ENCODE measurements at regions not wholly inside any gene's neighbourhood (a gene's known extent, or its start where the extent isn't known, plus 50 kb on each side); places are given as distances from the start of the nearest gene placed in this dataset.

DNA sequence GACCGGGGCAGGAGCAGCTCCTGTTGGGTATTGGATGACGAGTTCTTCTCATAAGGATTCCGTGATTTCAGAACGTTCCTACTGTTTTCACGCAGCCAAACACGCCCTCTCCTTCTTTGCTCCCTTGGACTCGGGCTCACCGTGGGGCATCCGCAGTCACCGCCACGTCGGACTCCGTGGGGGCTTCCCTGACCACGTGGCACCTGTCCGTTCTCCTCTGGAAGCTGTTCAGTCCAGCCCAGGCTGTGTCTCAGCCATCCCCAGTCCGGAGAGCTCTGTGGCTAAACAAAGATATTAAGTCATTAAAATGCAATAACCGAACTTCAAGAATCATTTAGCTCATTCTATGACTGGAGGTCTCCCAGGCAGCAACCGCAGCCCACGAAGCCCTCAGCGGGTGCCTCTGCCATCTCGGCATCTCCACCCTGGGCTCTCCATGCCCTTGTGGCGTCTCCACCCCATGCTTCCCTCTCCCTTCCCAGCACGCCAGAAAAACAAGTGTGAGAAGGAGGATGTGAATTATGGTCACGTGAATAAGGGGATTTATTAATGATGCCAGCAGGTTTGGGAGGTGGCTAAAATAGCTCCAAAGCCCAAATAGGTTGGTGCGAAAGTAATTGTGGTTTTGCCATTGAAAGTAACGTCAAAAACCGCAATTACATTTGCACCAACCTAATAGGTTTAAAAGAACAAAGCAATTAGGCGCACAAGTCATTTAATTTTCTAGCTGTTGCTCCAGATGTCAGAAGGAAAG lies 224.6 kb upstream of the PPP2R2D start:
- H3K27ac Mint-ChIP-seq: no peak overlapping the region
- DNase-seq: no peak
- H3K4me3 Mint-ChIP-seq: no peak overlapping the region
- H3K4me1 Mint-ChIP-seq: no peaks in the 10 kb centered on the region
- no peaks in the 10 kb centered on the region for H3K27me3 Mint-ChIP-seq
- H3K36me3 Mint-ChIP-seq (ENCODE audit: low read depth): no peaks in the 10 kb centered on the region
- intact Hi-C loops (cut with micrococcal nuclease): no loop called here
- H3K9me3 Mint-ChIP-seq: peaks cover under 1% of the 10 kb centered on the region

DNA sequence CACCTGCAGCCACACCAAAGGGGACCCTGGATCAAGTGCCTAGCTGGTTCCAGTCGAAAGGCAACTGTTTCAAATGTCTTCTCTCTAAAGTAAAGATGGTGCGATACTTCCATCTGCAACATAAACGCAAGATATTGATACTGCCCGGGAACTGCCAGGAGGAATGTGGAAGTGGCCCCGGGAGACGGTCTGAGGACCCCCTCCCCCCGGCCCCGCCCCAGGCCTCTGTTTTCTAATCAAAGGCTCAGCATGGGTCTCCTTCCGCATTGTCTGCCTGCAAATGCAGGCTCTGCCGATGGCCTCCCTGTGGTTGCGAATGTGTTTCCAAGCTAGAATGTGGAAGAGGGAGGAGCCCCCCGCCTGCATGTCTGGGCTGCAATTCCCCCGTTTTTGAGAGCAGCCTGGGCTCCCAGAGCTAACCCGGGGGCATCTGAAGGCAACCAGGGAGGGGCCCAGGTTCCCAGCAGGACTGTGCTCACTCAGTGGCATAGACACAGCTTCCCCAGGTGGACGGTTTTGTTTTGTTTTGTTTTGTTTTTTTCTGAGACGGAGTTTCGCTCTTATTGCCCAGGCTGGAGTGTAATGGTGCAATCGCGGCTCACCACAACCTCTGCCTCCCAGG lies 223.9 kb upstream of the PPP2R2D start:
- H3K4me1 Mint-ChIP-seq: no peaks in the 10 kb centered on the region
- H3K27ac Mint-ChIP-seq: no peak overlapping the region
- intact Hi-C loops (cut with micrococcal nuclease): no loop called here
- DNase-seq: no peak
- H3K9me3 Mint-ChIP-seq: no peaks in the 10 kb centered on the region
- no peaks in the 10 kb centered on the region for H3K27me3 Mint-ChIP-seq
- H3K36me3 Mint-ChIP-seq (ENCODE audit: low read depth): no peaks in the 10 kb centered on the region
- no peak overlapping the region for H3K4me3 Mint-ChIP-seq

DNA sequence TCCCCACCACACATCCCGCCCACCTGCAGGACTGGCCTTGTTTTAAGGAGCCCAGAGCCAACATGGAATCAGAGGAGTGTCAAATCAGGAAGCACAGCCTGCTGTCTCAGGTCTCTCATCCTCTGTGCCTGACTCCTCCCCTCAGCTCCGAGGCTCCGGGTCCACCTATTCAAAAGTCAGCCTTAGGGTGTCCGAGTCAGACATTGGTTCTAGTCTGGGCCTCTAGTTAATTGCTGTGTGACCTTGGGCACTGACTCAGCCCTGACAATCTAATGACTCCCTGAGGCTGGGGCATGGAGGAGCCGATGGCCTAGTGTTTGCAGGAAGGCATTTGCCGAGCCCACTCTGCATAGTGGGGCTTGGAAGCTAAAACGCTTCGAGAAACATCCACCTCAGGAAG lies 223.1 kb upstream of the PPP2R2D start:
- no peak for DNase-seq
- no peak overlapping the region for H3K4me3 Mint-ChIP-seq
- H3K27ac Mint-ChIP-seq: no peak overlapping the region
- H3K36me3 Mint-ChIP-seq (ENCODE audit: low read depth): no peaks in the 10 kb centered on the region
- H3K9me3 Mint-ChIP-seq: no peaks in the 10 kb centered on the region
- no peaks in the 10 kb centered on the region for H3K4me1 Mint-ChIP-seq
- intact Hi-C loops (cut with micrococcal nuclease): no loop called here
- no peaks in the 10 kb centered on the region for H3K27me3 Mint-ChIP-seq

DNA sequence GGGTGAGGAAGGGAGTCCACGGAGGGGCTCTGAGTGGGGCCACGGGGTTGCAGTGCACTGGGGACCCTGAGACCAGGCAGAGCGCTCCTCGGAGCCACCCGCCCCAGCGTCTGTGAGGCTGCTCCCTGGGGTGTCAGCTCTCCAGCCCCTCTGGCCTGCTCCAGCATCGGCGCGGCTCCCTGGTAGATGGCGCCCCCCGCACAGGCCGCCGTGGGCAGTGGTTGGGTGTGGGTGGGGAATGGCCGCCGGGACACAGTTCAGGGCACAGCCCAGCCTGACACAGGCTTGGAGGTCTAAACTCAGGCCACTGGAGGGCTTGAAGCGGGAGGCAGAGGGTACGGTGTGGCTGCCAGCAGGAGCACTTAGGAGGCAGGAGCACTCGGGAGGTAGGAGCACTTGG lies 222.6 kb upstream of the PPP2R2D start:
- Mint-ChIP-seq H3K4me1 (no peaks in the 10 kb centered on the region), H3K4me3 (no peak overlapping the region), H3K9me3 (no peaks in the 10 kb centered on the region), H3K36me3 (ENCODE audit: low read depth) (no peaks in the 10 kb centered on the region), H3K27ac (no peak overlapping the region), H3K27me3 (no peaks in the 10 kb centered on the region)
- intact Hi-C loops (cut with micrococcal nuclease): no loop called here
- no peak for DNase-seq

DNA sequence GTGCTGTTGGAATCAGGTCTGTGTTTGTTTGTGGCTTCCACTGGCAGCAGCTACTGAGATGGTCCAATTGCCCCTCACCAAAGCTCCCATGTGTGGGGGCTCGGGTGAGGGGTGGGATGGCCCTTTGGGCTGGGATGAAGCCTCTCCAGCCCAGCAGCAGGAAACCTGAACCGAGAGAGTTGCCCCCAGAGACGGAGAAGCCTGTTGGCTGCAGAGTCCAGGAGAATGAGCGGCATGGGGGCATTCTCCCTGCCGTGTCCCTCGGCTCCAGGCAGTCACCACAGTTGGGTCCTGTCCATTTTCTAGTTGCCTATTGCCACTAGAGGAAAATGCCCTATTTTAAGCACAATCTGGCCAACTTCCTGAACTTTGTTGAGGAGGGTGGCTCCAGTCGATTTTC lies 222.2 kb upstream of the PPP2R2D start:
- no peak overlapping the region for H3K27ac Mint-ChIP-seq
- DNase-seq: no peak
- no peak overlapping the region for H3K4me3 Mint-ChIP-seq
- no peaks in the 10 kb centered on the region for H3K36me3 Mint-ChIP-seq (ENCODE audit: low read depth)
- intact Hi-C loops (cut with micrococcal nuclease): no loop called here
- no peaks in the 10 kb centered on the region for H3K27me3 Mint-ChIP-seq
- no peaks in the 10 kb centered on the region for H3K9me3 Mint-ChIP-seq
- H3K4me1 Mint-ChIP-seq: no peaks in the 10 kb centered on the region

DNA sequence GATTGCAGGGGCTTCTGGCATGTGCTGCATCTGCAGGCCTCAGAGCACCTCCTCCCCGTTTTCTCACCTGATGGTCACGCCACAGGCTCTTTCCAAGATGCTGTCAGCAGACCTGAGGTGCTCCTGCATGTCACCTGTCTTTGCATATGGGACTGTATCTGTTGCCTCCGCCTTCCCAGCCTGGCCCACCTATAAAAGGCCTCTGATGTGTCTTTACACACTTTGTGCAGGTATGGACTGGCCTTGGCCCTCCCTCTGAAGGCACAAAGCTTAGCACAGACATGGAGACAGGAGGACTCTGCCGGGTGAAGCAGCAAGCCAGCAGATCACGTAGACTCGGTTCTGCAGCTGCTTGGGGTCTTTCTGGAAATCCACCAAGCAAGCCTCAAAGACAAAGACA lies 220.9 kb upstream of the PPP2R2D start:
- intact Hi-C loops (cut with micrococcal nuclease): no loop called here
- no peaks in the 10 kb centered on the region for H3K27me3 Mint-ChIP-seq
- no peaks in the 10 kb centered on the region for H3K4me1 Mint-ChIP-seq

DNA sequence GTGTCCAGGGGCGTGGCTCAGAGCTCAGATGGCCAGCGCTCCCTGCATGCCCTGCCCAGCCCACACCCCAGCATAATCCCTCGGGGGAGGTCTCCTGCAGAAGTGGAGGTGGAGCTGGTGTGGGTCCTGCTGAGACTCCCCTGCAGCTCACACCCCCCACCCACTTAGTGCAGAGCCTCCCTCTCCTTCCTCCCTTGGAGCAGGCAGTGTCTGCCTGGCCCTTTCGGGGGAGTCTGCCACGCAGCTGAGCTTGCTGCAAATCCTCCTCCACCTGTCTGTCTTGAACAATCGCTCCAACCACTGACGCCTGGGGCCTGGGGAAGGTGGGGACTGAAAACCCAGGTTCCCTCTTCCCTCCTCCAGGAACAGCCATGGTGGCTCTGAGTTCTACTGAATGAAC lies 219.7 kb upstream of the PPP2R2D start:
- Mint-ChIP-seq H3K27me3 (no peaks in the 10 kb centered on the region), H3K4me3 (no peak overlapping the region), H3K36me3 (ENCODE audit: low read depth) (no peaks in the 10 kb centered on the region), H3K4me1 (no peaks in the 10 kb centered on the region), H3K27ac (no peak overlapping the region), H3K9me3 (no peaks in the 10 kb centered on the region)
- DNase-seq: no peak
- intact Hi-C loops (cut with micrococcal nuclease): no loop called here

More for the DNA sequence above, 220.9 kb upstream of the PPP2R2D start:
- no peak overlapping the region for H3K4me3 Mint-ChIP-seq
- H3K9me3 Mint-ChIP-seq: no peaks in the 10 kb centered on the region
- no peaks in the 10 kb centered on the region for H3K36me3 Mint-ChIP-seq (ENCODE audit: low read depth)
- H3K27ac Mint-ChIP-seq: no peak overlapping the region
- DNase-seq: no peak

DNA sequence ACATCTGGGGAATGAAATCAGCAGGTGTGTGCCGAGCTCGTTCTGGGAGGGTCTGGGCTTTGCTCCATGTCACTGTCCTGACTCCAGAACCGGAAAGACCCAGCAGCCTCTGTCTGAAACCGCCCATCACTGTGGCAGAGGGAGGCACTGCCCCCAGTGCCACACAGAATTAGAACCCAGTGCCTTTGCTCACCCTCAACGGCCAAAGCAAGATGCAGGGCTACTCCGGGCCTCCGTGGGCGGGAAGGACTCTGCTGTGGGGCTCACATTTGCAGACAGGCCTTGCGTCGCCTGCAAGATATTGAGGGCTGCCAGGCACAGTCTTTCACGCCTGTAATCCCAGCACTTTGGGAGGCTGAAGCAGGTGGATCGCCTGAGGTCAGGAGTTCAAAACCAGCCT lies 219.2 kb upstream of the PPP2R2D start:
- Mint-ChIP-seq H3K27ac (no peak overlapping the region), H3K4me1 (no peaks in the 10 kb centered on the region), H3K36me3 (ENCODE audit: low read depth) (no peaks in the 10 kb centered on the region), H3K27me3 (no peaks in the 10 kb centered on the region), H3K4me3 (no peak overlapping the region), H3K9me3 (no peaks in the 10 kb centered on the region)
- intact Hi-C loops (cut with micrococcal nuclease): no loop called here
- no peak for DNase-seq

DNA sequence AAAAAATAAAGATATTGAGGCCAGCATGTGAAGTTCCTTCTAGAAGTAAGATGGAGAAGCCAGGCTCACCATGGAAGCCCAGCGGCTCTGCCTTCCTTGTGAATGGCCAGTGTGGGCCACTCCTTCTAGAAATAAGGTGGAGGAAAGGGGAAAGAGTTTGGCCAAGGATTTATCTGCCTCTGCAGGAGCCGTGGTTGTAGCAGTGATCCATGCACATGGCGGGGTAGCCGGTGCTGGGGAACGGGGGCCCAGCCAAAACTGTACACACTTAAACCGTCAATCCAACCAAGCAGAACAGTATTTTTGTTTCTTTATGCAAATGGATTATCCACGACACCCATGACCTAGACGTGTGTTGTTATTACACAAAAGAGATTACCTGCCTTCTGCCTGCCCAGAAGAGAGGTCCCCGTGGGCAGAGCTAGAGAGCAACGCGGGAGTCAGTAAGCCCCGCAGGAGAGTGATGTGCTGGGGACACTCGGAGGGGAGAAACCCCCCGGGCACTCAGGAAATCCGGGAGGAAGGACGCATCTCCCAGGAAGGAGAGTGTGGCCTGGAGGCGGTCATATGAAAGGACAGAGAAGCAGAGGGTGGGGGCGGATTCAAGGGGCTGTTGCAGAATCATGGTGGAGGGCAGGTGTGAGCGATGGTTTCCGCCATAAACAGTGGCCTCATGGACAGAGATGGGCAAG lies 218.4 kb upstream of the PPP2R2D start:
- no peaks in the 10 kb centered on the region for H3K27me3 Mint-ChIP-seq
- no peaks in the 10 kb centered on the region for H3K9me3 Mint-ChIP-seq
- H3K27ac Mint-ChIP-seq: no peak overlapping the region
- no peaks in the 10 kb centered on the region for H3K4me1 Mint-ChIP-seq
- intact Hi-C loops (cut with micrococcal nuclease): no loop called here
- no peak for DNase-seq
- H3K4me3 Mint-ChIP-seq: no peak overlapping the region
- no peaks in the 10 kb centered on the region for H3K36me3 Mint-ChIP-seq (ENCODE audit: low read depth)

DNA sequence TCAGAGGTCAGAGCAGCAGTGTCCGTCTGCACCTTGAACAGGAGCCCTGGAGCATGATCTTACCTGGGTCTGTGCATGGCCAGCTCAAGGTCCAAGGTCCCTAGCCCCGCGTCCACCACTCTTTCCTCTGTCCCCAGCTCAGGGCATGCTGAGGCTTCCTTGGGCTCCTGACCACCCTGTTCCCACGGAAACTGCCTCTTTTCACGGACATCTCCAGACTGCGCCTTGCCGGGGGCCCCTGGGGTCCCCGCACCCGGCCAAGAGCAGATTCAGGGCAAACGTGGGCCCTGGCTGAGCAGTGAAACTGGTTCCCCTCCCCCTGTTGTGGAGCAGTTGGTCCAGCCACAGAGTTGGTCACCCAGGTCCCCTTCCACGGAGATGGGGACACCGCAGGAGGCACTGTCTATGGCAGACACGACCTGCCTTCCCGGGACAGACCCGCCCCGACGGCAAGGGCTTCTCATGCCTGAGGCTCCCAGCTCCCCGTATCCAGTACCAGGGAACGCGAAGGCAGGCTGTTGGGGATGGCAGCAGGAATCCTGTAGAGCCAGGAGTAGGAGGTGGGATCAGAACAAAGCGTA lies 217.4 kb upstream of the PPP2R2D start:
- Mint-ChIP-seq H3K36me3 (ENCODE audit: low read depth) (no peaks in the 10 kb centered on the region), H3K4me3 (no peak overlapping the region)

DNA sequence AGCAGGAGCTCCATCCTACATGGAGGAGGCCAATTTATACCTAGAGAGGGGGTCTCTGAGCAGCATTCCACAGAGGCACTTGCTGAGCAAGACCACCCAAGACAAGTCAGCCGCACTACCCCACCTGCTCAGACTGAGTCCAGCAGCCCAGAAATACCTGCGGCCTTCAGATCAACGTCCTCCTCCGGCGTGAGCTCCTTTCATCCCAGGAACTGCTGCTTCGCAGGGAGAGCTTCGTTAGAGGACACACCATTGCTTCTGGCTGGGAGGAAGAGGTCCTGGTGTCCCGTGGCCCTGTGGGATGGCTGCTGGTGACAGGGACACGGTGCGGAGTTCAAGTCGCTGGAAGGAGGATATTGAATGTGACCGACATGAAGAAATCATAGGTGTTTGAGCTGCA lies 216.9 kb upstream of the PPP2R2D start:
- no peaks in the 10 kb centered on the region for H3K9me3 Mint-ChIP-seq
- no peaks in the 10 kb centered on the region for H3K27me3 Mint-ChIP-seq
- H3K4me3 Mint-ChIP-seq: no peak overlapping the region
- no peaks in the 10 kb centered on the region for H3K4me1 Mint-ChIP-seq
- H3K36me3 Mint-ChIP-seq (ENCODE audit: low read depth): no peaks in the 10 kb centered on the region
- intact Hi-C loops (cut with micrococcal nuclease): no loop called here
- no peak for DNase-seq
- H3K27ac Mint-ChIP-seq: no peak overlapping the region

More for the DNA sequence above, 217.4 kb upstream of the PPP2R2D start:
- Mint-ChIP-seq H3K9me3 (no peaks in the 10 kb centered on the region), H3K27ac (no peak overlapping the region), H3K27me3 (no peaks in the 10 kb centered on the region), H3K4me1 (no peaks in the 10 kb centered on the region)
- intact Hi-C loops (cut with micrococcal nuclease): no loop called here
- no peak for DNase-seq

DNA sequence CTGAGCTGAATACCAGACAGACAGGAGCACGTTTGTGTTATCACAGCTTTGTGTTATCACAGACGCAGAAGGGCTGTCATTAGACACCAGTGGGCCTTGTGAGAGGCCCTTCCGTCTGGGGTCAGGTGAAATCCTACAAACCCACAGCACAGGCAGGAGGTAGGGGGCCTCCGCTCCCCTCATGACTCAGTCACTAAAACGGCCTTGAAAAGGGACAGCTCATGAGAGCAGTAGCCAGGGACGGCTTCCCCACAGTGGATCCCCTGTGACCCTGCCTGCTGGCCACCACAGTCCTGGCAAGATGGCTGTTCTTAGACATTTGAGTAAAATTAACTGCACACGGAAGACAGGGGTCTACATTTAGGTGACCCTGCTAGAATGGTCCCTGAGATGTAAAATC lies 215.8 kb upstream of the PPP2R2D start:
- Mint-ChIP-seq H3K9me3 (no peaks in the 10 kb centered on the region), H3K27me3 (no peaks in the 10 kb centered on the region), H3K36me3 (ENCODE audit: low read depth) (no peaks in the 10 kb centered on the region), H3K4me3 (no peak overlapping the region), H3K4me1 (no peaks in the 10 kb centered on the region), H3K27ac (no peak overlapping the region)
- intact Hi-C loops (cut with micrococcal nuclease): no loop called here
- no peak for DNase-seq

DNA sequence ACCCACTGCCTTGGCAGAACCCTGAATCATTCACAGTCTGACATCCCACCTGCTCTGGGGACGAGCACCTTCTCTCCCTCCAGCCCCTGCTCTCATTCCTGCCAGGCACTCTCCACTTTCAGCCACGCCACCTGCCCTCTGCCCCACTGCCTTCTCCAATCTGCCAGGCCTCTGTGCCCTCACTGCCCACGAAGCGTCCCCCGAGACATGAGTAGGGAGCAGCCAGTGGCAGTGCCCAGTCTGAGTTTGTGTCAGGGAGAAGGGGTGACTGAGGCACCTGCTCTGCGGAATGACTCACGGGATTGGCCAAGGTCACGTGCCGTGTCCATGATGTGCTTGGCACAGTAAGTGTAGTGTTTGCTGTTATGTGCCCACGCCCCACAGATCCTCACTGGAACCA lies 215.2 kb upstream of the PPP2R2D start:
- H3K36me3 Mint-ChIP-seq (ENCODE audit: low read depth): no peaks in the 10 kb centered on the region
- no peak for DNase-seq
- no peaks in the 10 kb centered on the region for H3K9me3 Mint-ChIP-seq
- no peak overlapping the region for H3K27ac Mint-ChIP-seq
- H3K4me3 Mint-ChIP-seq: no peak overlapping the region
- H3K27me3 Mint-ChIP-seq: no peaks in the 10 kb centered on the region
- intact Hi-C loops (cut with micrococcal nuclease): no loop called here
- H3K4me1 Mint-ChIP-seq: no peaks in the 10 kb centered on the region

DNA sequence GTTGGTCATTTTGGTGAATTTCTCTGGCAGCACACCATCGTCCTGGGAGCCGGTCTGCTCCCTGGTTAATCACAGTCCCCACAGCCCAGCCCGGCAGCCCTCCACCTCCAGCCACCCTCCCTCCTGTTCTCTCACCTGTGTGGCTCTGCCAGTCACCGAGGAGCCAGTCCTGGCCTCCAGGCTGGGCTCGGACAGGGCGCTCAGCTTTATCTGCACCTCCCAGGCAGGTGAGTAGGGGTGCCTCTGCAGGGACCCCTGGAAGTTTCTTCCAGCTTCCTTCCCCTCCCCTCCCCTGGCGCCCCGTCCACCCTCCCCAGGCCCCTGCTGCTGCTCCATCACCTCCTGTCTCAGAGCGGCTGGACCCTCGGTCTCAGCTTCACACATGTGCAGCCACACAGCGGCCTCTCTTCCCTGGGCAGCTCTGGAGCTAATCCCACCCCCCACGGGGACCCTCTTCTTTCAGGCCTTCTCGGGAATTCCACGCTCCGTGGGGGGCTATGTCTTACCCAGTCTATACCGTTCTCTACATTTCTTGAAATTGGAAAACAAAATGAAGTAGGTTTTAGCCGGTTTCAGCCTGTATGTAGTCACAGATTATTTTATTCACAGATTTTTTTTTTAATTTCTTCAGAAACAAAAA lies 213.9 kb upstream of the PPP2R2D start:
- intact Hi-C loops (cut with micrococcal nuclease): no loop called here
- H3K9me3 Mint-ChIP-seq: no peaks in the 10 kb centered on the region
- H3K4me3 Mint-ChIP-seq: no peak overlapping the region
- H3K4me1 Mint-ChIP-seq: no peaks in the 10 kb centered on the region
- H3K27ac Mint-ChIP-seq: no peak overlapping the region
- no peaks in the 10 kb centered on the region for H3K27me3 Mint-ChIP-seq
- no peaks in the 10 kb centered on the region for H3K36me3 Mint-ChIP-seq (ENCODE audit: low read depth)
- no peak for DNase-seq
